Liver (tissue), 3 donors: ENCODE measurements at regions not wholly inside any gene's neighbourhood (a gene's known extent, or its start where the extent isn't known, plus 50 kb on each side); places are given as distances from the start of the nearest gene placed in this dataset.

Source experiments
- CTCF ChIP-seq: fragments of 150-350 bp; IDR thresholded peaks from 2 replicates; pipeline ENCODE4 v1.5.1; 2017; ENCODE audit warnings: improper control_type of control experiment, low read depth, low read length; ENCODE audit not compliant: missing input control
- EGR1 ChIP-seq, 2 donors: IDR thresholded peaks; 2 replicates each; pipeline ENCODE4 v1.6.1; 2016 to 2018; ENCODE audit warnings: antibody characterized with exemption in 2 of 2, low read depth in 2 of 2
- JUND ChIP-seq, 2 donors: IDR thresholded peaks; 2 replicates each; pipeline ENCODE4 v1.6.1; 2016; ENCODE audit warnings: antibody characterized with exemption in 2 of 2
- RAD21 ChIP-seq, 2 donors: IDR thresholded peaks; 2 replicates each; pipeline ENCODE4 v1.6.1; 2016; ENCODE audit warnings: antibody characterized with exemption in 2 of 2, mild to moderate bottlenecking in 2 of 2
- TAF1 ChIP-seq: conservative IDR thresholded peaks from 2 replicates; pipeline ENCODE4 v1.6.1; 2016; ENCODE audit warnings: antibody characterized with exemption, mild to moderate bottlenecking
- YY1 ChIP-seq: IDR thresholded peaks from 2 replicates; pipeline ENCODE4 v1.6.1; 2016; ENCODE audit warnings: antibody characterized with exemption, mild to moderate bottlenecking
- TF ChIP-seq, protein P1 (sequence below): IDR thresholded peaks from 2 replicates; pipeline ENCODE4 v1.6.1; 2016; ENCODE audit warnings: antibody characterized with exemption
- TF ChIP-seq, protein P2 (sequence below): IDR thresholded peaks from 2 replicates; pipeline ENCODE4 v1.6.1; 2016; ENCODE audit warnings: antibody characterized with exemption, mild to moderate bottlenecking
- donor health status: healthy.
- donor health status: healthy.

- TF ChIP-seq JUND (IDR thresholded peaks at IDR 0.05) = no peak
- no peak for TF ChIP-seq CTCF
- no peak for TF ChIP-seq RAD21 (IDR thresholded peaks at IDR 0.05)
- no peak for TF ChIP-seq EGR1 (IDR thresholded peaks at IDR 0.05; ENCODE audit: low read depth in 2 of 2)
- TF ChIP-seq, protein P1, sequence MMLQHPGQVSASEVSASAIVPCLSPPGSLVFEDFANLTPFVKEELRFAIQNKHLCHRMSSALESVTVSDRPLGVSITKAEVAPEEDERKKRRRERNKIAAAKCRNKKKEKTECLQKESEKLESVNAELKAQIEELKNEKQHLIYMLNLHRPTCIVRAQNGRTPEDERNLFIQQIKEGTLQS = no peak
- TF ChIP-seq, protein P2, sequence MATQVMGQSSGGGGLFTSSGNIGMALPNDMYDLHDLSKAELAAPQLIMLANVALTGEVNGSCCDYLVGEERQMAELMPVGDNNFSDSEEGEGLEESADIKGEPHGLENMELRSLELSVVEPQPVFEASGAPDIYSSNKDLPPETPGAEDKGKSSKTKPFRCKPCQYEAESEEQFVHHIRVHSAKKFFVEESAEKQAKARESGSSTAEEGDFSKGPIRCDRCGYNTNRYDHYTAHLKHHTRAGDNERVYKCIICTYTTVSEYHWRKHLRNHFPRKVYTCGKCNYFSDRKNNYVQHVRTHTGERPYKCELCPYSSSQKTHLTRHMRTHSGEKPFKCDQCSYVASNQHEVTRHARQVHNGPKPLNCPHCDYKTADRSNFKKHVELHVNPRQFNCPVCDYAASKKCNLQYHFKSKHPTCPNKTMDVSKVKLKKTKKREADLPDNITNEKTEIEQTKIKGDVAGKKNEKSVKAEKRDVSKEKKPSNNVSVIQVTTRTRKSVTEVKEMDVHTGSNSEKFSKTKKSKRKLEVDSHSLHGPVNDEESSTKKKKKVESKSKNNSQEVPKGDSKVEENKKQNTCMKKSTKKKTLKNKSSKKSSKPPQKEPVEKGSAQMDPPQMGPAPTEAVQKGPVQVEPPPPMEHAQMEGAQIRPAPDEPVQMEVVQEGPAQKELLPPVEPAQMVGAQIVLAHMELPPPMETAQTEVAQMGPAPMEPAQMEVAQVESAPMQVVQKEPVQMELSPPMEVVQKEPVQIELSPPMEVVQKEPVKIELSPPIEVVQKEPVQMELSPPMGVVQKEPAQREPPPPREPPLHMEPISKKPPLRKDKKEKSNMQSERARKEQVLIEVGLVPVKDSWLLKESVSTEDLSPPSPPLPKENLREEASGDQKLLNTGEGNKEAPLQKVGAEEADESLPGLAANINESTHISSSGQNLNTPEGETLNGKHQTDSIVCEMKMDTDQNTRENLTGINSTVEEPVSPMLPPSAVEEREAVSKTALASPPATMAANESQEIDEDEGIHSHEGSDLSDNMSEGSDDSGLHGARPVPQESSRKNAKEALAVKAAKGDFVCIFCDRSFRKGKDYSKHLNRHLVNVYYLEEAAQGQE = no peak
- TF ChIP-seq YY1 = no peak
- TF ChIP-seq TAF1 = no peak
Measured at GRCh38 chr7:27314111-27314510, 71.5 kb downstream of the EVX1 start.
